ENCODE measurements at regions not wholly inside any gene's neighbourhood (a gene's known extent, or its start where the extent isn't known, plus 50 kb on each side); places are given as distances from the start of the nearest gene placed in this dataset.
"Not testable (repeated sequence)": the region's sequence is repeated elsewhere in the genome, so short reads cannot be mapped to it uniquely, and the experiment has no call there.

DNA sequence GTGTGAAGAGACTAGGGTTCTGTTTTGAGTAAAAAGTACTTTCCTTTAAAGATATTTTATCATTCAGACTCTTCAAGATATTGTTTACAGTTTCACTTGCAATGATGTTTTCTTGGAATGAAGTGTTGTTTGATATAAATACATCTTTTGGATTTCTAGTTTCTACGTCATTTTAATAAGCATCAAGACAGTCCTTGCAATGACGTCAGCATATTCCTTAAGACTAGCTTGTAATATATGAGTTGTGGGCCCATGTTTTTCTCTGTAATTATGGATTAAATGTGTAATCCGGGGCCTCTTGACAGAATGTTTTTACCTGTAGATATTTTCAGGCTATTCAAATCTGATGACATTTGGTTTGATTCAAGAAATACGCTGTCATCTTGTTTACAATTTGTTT, 66.1 kb downstream of the RBMX2 start:
- intact Hi-C loops (cut with DNase I): no loop called here
- DNase-seq (ENCODE audit: low spot score): no peak

- intact Hi-C loops (cut with DNase I): no loop called here
- no peak for DNase-seq (ENCODE audit: low spot score)
Measured at GRCh38 chrX:130468395-130468923, 66.7 kb downstream of the RBMX2 start.

- intact Hi-C loops (cut with DNase I): no loop called here
- no peak for DNase-seq (ENCODE audit: low spot score)
Measured at GRCh38 chrX:130482871-130483270, 81.1 kb downstream of the RBMX2 start.

GRCh38 chrX:130485870-130486269, 84.1 kb downstream of the RBMX2 start:
- intact Hi-C loops (cut with DNase I): no loop called here
- no peak for DNase-seq (ENCODE audit: low spot score)

DNA sequence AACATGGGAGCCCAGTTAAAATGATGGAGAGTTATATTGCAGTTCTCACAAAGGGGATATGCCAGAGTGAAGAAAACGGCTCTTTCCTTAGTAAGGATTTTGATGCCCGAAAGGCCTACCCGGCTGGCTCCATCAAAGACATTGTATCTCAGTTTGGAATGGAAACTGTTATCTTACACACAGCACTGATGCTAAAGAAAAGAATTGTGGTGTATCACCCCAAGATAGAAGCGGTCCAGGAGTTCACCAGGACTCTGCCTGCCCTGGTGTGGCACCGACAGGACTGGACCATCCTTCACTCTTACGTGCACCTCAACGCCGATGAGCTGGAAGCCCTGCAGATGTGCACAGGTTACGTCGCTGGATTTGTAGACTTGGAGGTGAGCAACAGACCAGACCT, 93.7 kb downstream of the RBMX2 start:
- DNase-seq (ENCODE audit: low spot score); intact Hi-C loops (cut with DNase I): not testable (repeated sequence)

- DNase-seq (ENCODE audit: low spot score): no peak
- intact Hi-C loops (cut with DNase I): no loop called here
Measured at GRCh38 chrX:130497531-130497930, 95.7 kb downstream of the RBMX2 start.

GRCh38 chrX:130498653-130499274, 97.0 kb downstream of the RBMX2 start:
- DNase-seq (ENCODE audit: low spot score): no peak
- intact Hi-C loops (cut with DNase I): no loop called here

- DNase-seq (ENCODE audit: low spot score): no peak
Measured at GRCh38 chrX:130502016-130502570, 100.3 kb downstream of the RBMX2 start.

GRCh38 chrX:130504019-130504418, 102.2 kb downstream of the RBMX2 start:
- intact Hi-C loops (cut with DNase I): no loop called here
- DNase-seq (ENCODE audit: low spot score): no peak

More at GRCh38 chrX:130502016-130502570, 100.3 kb downstream of the RBMX2 start:
- intact Hi-C loops (cut with DNase I): no loop called here

DNA sequence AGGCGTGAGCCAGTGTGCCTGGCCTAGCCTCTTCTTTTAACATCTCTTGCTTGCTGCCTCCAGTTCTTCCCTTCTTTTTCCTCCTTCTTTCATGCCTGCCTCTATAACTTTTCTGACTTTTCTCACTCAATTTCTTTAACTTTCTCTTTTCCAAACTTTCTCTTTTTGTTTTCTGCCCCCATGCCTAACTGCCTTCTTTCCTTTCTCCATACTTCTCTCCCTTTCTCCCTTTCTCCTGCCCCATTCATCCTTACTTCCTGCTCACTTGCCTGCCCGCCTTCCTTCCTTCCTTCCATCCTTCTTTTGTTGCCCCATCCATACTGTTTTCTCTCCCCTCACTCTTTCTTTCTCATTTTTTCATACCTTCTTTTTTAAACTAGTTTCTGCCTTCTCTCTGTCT, 105.2 kb downstream of the RBMX2 start:
- intact Hi-C loops (cut with DNase I): no loop called here
- no peak for DNase-seq (ENCODE audit: low spot score)

GRCh38 chrX:130512534-130512933, 110.7 kb downstream of the RBMX2 start:
- intact Hi-C loops (cut with DNase I); DNase-seq (ENCODE audit: low spot score): not testable (repeated sequence)

- intact Hi-C loops (cut with DNase I): no loop called here
- DNase-seq (ENCODE audit: low spot score): no peak
Measured at GRCh38 chrX:130516123-130516522, 114.3 kb downstream of the RBMX2 start.

DNA sequence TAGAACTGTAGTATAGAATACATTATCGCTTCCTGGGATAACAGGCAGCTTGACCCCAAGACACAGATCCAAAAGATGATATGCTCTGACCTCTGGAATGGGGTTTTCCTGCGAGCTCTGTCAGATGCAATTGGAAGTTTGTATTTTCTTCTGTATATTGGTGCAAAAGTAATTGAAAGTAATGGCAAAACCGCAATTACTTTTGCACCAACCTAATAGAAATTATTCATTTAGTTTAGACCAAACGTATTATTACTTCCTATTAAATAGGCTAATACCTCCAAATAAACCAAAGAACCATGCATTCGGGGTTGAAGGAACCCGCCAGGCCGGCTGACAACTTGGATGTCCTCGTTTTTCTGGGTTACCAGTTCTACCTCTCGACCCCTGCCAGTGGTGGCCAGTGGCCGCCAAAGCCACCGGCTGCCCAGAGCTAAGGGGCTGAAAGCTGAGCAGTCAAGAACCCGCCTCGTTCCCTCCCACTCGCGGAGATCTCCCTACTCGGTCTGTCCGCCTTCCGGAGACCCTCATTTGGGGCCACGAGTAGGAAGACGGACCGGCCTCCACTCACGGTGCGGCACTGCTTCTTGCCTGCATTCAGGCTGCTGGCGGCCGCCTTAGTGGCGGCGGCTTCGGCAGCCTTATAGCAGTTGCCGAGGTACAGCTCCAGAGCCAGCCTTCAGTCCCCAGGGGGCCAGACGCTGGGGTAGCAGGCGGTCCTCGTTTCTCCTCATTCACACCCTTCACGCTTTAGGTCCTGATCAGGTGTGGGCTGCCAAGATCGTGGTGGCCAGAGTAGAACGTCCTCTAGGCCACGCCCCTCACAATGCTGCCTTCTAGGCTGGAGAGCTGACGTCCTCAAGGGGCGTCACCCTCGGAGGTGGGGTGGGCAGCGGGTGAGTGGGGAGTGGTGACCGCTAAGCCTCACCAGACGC, 121.9 kb downstream of the RBMX2 start:
- no peak for DNase-seq (ENCODE audit: low spot score)
- intact Hi-C loops (cut with DNase I): no loop called here

DNA sequence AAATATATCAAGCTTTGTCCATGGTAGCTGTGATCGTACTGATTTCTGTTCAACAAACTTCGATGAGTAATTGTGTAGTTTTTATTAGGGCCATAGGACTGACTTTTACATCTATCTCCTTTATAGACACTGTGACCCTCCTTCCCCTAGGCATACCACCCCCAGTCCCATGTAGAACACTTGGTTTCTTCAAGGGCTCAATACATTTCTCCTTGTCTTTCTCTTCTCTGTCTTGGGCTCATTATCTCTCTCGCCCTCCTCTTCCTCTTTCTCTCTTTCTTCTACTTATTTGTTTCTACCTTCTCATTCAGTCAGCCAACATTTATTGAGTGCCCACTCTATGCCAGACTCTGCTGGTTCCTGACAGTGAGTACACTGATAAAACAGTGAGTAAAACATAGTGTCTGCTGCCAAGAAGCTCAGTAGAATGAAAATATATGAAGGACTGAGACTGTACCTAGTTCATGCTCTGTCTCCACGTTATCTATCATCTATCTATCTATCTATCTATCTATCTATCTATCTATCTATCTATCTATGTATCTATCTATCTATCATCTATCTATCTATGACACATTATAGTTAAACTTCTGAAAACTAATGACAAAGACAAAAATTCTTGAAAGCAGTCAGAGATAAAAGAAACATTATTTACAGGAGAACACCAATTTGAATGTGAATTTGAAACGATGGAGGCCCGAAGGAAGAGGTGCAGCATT, 122.8 kb downstream of the RBMX2 start:
- no peak for DNase-seq (ENCODE audit: low spot score)
- intact Hi-C loops (cut with DNase I): no loop called here

DNA sequence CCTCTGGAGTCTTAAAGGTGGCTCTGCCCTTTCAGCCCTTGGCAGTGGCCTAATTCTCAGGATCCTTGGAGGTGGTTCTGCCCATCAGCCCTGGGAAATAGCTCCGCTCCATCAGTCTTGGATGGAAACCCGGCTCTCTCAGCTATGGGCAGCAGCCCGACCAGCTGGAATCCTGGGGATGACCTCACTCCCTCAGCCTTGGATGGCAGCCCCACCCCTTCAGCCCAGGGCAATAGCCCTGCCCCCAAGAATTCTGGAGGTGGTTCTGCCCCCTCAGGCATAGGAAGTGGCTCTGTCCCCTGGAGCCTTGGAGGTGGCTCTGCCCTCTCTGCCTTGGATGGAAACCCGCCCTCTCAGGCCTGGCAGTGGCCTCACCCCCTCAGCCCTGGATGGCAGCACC, 127.7 kb downstream of the RBMX2 start:
- intact Hi-C loops (cut with DNase I): no loop called here
- DNase-seq (ENCODE audit: low spot score): no peak

- no peak for DNase-seq (ENCODE audit: low spot score)
- intact Hi-C loops (cut with DNase I): no loop called here
Measured at GRCh38 chrX:130531066-130531465, 129.3 kb downstream of the RBMX2 start.

DNA sequence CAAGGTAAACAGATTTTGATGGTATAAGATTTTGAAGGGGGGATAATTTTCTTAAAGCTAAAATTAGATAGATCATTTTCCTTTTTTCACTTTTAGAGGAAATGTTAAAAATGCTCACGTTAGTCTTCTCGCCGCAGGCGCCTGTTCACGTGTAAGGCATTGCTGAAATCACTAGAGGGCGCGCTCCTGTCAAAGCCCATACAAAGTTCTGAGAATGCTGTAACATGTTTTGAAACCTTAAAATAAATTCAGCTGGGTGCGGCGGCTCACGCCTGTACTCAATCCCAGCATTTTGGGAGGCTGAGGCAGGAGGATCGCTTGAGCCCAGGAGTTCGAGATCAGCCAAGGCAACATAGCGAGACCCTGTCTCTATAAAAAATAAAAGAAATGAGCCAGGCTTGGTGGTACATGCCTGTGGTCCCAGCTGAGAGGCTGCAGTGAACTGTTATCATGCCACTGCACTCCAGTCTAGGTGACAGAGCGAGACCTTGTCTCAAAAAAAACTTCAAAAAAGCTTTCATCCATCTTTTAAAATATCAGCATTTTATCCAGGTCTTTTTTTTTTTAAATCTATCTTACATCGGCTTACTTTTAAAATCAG, 138.0 kb downstream of the RBMX2 start:
- intact Hi-C loops (cut with DNase I): loop anchor here in 1 of 2 donors (10.0 kb wide), 1 partner anchor 375 kb away; no protein-coding TSS in a partner anchor
- peak; percentile 85 for DNase-seq (ENCODE audit: low spot score)

- intact Hi-C loops (cut with DNase I): loop anchor here in 1 of 2 donors (10.0 kb wide), 1 partner anchor 371 kb away; no protein-coding TSS in a partner anchor
- no peak for DNase-seq (ENCODE audit: low spot score)
Measured at GRCh38 chrX:130543603-130544325, 142.0 kb downstream of the RBMX2 start.

Measured in posterior vena cava (tissue), 2 donors.